SK-N-SH (cell line): ENCODE measurements at regions not wholly inside any gene's neighbourhood (a gene's known extent, or its start where the extent isn't known, plus 50 kb on each side); places are given as distances from the start of the nearest gene placed in this dataset.

ENCODE experiments used
- CTCF ChIA-PET: fragments of 300-600, 350-600 bp; formaldehyde crosslinking; extraction: SDS; loops from one replicate; lab custom pipeline; 2021; lab: Yijun Ruan, JAX
- POLR2A ChIA-PET: fragments of 350-600 bp; sonication (Branson Sonifier 250); formaldehyde crosslinking; extraction: SDS; loops from one replicate; lab custom pipeline; 2020; ENCODE audit warnings: antibody characterized with exemption, inconsistent platforms; lab: Yijun Ruan, JAX
- DNase-seq: peaks from one replicate; pipeline ENCODE4 v3.0.0; 2012
- H2AFZ ChIP-seq: fragments of 200-600 bp; sonication (generic); 2 replicates; pipeline ENCODE4 v1.8.1; 2016; ENCODE audit warnings: antibody characterized with exemption, mild to moderate bottlenecking, low read depth
- H3F3A ChIP-seq: fragments of 200-600 bp; sonication (generic); replicated peaks from 2 replicates; pipeline ENCODE3; 2016; ENCODE audit warnings: antibody characterized with exemption, mild to moderate bottlenecking; ENCODE audit not compliant: insufficient read depth
- H3K27ac ChIP-seq, 2 experiments: fragments of 200-500 bp in 1 of 2; fragments of 200-600 bp in 1 of 2; sonication (Bioruptor generic) in 1 of 2; sonication (generic), shearing (Covaris generic) in 1 of 2; 2 replicates each; pipeline versions ENCODE4 v1.5.1 to v1.6.1; 2014 to 2016; ENCODE audit warnings: low read depth in 2 of 2, inconsistent platforms in 1 of 2, low read length in 1 of 2, mild to moderate bottlenecking in 1 of 2, mixed read lengths in 1 of 2
- H3K27me3 ChIP-seq: fragments of 200-600 bp; sonication (generic), shearing (Covaris generic); 2 replicates; pipeline ENCODE4 v1.6.1; 2016; ENCODE audit warnings: mixed run types; ENCODE audit not compliant: insufficient read depth
- H3K36me3 ChIP-seq, 2 experiments: fragments of 200-500 bp in 1 of 2; fragments of 200-600 bp in 1 of 2; sonication (Bioruptor generic) in 1 of 2; sonication (generic) in 1 of 2; replicated peaks in 1 of 2; 2 replicates each; pipeline versions ENCODE3 to v1.5.1; 2014 to 2016; ENCODE audit warnings: low read length in 1 of 2, mild to moderate bottlenecking in 1 of 2; ENCODE audit not compliant: insufficient read depth in 2 of 2, control insufficient read depth in 1 of 2
- H3K4me1 ChIP-seq, 2 experiments: fragments of 200-500 bp in 1 of 2; fragments of 200-600 bp in 1 of 2; sonication (Bioruptor generic) in 1 of 2; sonication (generic), shearing (Covaris generic) in 1 of 2; 2 replicates each; pipeline versions ENCODE4 v1.5.1 to v1.6.1; 2014 to 2016; ENCODE audit warnings: low read depth in 1 of 2, low read length in 1 of 2, mixed run types in 1 of 2; ENCODE audit not compliant: insufficient read depth in 2 of 2, control insufficient read depth in 1 of 2
- H3K4me2 ChIP-seq: fragments of 200-600 bp; sonication (generic), shearing (Covaris generic); 2 replicates; pipeline ENCODE4 v1.6.1; 2017; ENCODE audit warnings: mixed run types
- H3K4me3 ChIP-seq, 2 experiments: fragments of 200-500 bp in 1 of 2; fragments of 200-600 bp in 1 of 2; sonication (Bioruptor generic) in 1 of 2; sonication (generic), shearing (Covaris generic) in 1 of 2; 2 replicates each; pipeline versions ENCODE4 v1.5.1 to v1.8.1; 2014 to 2016; ENCODE audit warnings: low read depth in 2 of 2, inconsistent platforms in 1 of 2, low read length in 1 of 2, mild to moderate bottlenecking in 1 of 2, mixed read lengths in 1 of 2, moderate library complexity in 1 of 2
- H3K79me2 ChIP-seq: fragments of 200-600 bp; sonication (generic); 2 replicates; pipeline ENCODE4 v1.8.1; 2017; ENCODE audit warnings: mild to moderate bottlenecking; ENCODE audit not compliant: insufficient read depth
- H3K9ac ChIP-seq: fragments of 200-600 bp; sonication (generic); 2 replicates; pipeline ENCODE4 v1.6.1; 2017; ENCODE audit warnings: mixed run types
- H3K9me2 ChIP-seq: fragments of 200-600 bp; sonication (generic); 2 replicates; pipeline ENCODE4 v1.6.1; 2017; ENCODE audit warnings: mixed run types
- H3K9me3 ChIP-seq: fragments of 200-600 bp; sonication (generic); 2 replicates; pipeline ENCODE4 v1.6.1; 2017; ENCODE audit warnings: mixed run types, mild to moderate bottlenecking, moderate library complexity
- H4K20me1 ChIP-seq: fragments of 200-600 bp; sonication (generic); 2 replicates; pipeline ENCODE4 v1.6.1; 2017; ENCODE audit warnings: mild to moderate bottlenecking, mixed run types; ENCODE audit not compliant: insufficient read depth
- CHD2 ChIP-seq: fragments of 150-350 bp; IDR thresholded peaks from 2 replicates; pipeline ENCODE4 v1.6.1; 2018; ENCODE audit warnings: low read length; ENCODE audit not compliant: partially characterized antibody
- FOXM1 ChIP-seq: IDR thresholded peaks from 2 replicates; pipeline ENCODE4 v1.4.0; 2012; ENCODE audit warnings: low read depth, mild to moderate bottlenecking
- GATA2 ChIP-seq: sonication (generic); formaldehyde crosslinking; IDR thresholded peaks from 2 replicates; pipeline ENCODE4 v1.5.0; 2020; ENCODE audit warnings: mild to moderate bottlenecking, missing genetic modification reagents
- IRF3 ChIP-seq: fragments of 150-350 bp; IDR thresholded peaks from 2 replicates; pipeline ENCODE4 v1.6.1; 2016; ENCODE audit warnings: mild to moderate bottlenecking, low read depth, low read length
- NFIC ChIP-seq: IDR thresholded peaks from 2 replicates; pipeline ENCODE4 v1.4.0; 2012; ENCODE audit warnings: borderline replicate concordance
- RAD21 ChIP-seq: IDR thresholded peaks from 2 replicates; pipeline ENCODE4 v1.6.1; 2012; ENCODE audit warnings: mild to moderate bottlenecking, low read length
- RCOR1 ChIP-seq: fragments of 150-350 bp; IDR thresholded peaks from 2 replicates; pipeline ENCODE4 v1.6.1; 2017; ENCODE audit warnings: antibody characterized with exemption, low read length
- RFX5 ChIP-seq: IDR thresholded peaks from 2 replicates; pipeline ENCODE4 v1.6.1; 2012; ENCODE audit warnings: mild to moderate bottlenecking, improper control_type of control experiment, low read length
- RXRA ChIP-seq: IDR thresholded peaks from 2 replicates; pipeline ENCODE4 v1.4.0; 2012; ENCODE audit warnings: low read depth, mild to moderate bottlenecking, borderline replicate concordance
- SIN3A ChIP-seq: IDR thresholded peaks from 2 replicates; pipeline ENCODE4 v1.6.1; 2012; ENCODE audit warnings: low read depth, mild to moderate bottlenecking, low read length, moderate library complexity, borderline replicate concordance
- USF2 ChIP-seq: fragments of 150-350 bp; IDR thresholded peaks from 2 replicates; pipeline ENCODE4 v1.6.1; 2017; ENCODE audit warnings: antibody characterized with exemption, low read length, low read depth, borderline replicate concordance
- WGBS: methylation state at CpG from one replicate; pipeline ENCODE4 v1.1.6; 2017; ENCODE audit warnings: low lambda C conversion rate; 5-methylcytosine and 5-hydroxymethylcytosine counted together
- TF ChIP-seq, protein P1 (sequence below): fragments of 200-600 bp; sonication (generic); IDR thresholded peaks from 2 replicates; pipeline ENCODE4 v1.6.1; 2017; ENCODE audit warnings: antibody characterized with exemption, mild to moderate bottlenecking, moderate library complexity

- 0% methylated on average over 3 of the region's 4 CpGs for WGBS
- H2AFZ ChIP-seq, result no peak overlapping the region
- no peak for DNase-seq
- TF ChIP-seq SIN3A (no peak), RXRA (no peak), RCOR1 (no peak)
- H3K4me3 ChIP-seq, result no peak overlapping the region
- H3K27me3 ChIP-seq, result no peaks in the 10 kb centered on the region; the same call in 1 of the 2 replicates
- no peaks in the 10 kb centered on the region for H3K9me2 ChIP-seq
- no peaks in the 10 kb centered on the region for H3K79me2 ChIP-seq
- H3K36me3 ChIP-seq, result no peaks in the 10 kb centered on the region
- no peaks in the 10 kb centered on the region for H3K9me3 ChIP-seq
- H3K4me1 ChIP-seq, result no peaks in the 10 kb centered on the region
- no peaks in the 10 kb centered on the region for H3F3A ChIP-seq
- POLR2A ChIA-PET, result no interaction called here
- H3K27ac ChIP-seq, result no peak overlapping the region
- no peak overlapping the region for H3K4me2 ChIP-seq
- CTCF ChIA-PET, result interaction anchor here (0.9 to 1.0 kb wide), 2 partner anchors 9 to 90 kb away, joined by 3 read pairs; no protein-coding TSS in a partner anchor
- no peak overlapping the region for H3K9ac ChIP-seq
- no peaks in the 10 kb centered on the region for H4K20me1 ChIP-seq
These were observed 977.3 kb downstream of the UQCRFS1 start for GRCh38 chr19:28235606-28236125.

DNA sequence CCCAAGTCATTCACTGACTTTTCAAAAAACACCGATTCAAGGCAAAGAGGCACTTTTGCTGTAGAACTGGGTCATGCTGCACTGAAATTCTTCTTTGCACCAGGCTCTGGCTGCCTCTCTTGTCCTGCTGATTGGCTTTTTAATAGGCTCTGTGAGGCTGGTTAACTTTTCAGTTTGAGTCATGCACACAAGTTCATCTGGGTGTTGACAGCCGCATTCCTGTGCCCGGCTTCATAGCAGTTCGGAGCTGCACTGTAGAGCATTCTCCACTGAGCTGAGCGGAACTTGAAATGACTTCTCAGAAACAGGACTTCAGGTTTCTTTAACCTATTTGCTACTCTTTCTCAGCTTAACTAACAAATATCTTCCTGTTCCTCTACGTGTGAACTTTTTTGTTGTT is 978.3 kb downstream of the UQCRFS1 start:
- Histone ChIP-seq H4K20me1 (no peaks in the 10 kb centered on the region), H3K9me3 (no peaks in the 10 kb centered on the region), H3F3A (no peaks in the 10 kb centered on the region), H3K27ac (no peak overlapping the region), H3K27me3 (no peaks in the 10 kb centered on the region; the same call in 1 of the 2 replicates), H3K9me2 (no peaks in the 10 kb centered on the region), H3K4me2 (no peak overlapping the region), H3K9ac (no peak overlapping the region), H2AFZ (no peak overlapping the region), H3K79me2 (no peaks in the 10 kb centered on the region), H3K4me1 (no peaks in the 10 kb centered on the region), H3K36me3 (no peaks in the 10 kb centered on the region), H3K4me3 (no peak overlapping the region)
- CTCF ChIA-PET, result no interaction called here
- POLR2A ChIA-PET, result no interaction called here
- WGBS, result 3% methylated on average over 6 of the region's 6 CpGs
- DNase-seq, result no peak
- no peak for TF ChIP-seq IRF3
- TF ChIP-seq FOXM1, result no peak
- TF ChIP-seq CHD2, result no peak
- TF ChIP-seq, protein P1, sequence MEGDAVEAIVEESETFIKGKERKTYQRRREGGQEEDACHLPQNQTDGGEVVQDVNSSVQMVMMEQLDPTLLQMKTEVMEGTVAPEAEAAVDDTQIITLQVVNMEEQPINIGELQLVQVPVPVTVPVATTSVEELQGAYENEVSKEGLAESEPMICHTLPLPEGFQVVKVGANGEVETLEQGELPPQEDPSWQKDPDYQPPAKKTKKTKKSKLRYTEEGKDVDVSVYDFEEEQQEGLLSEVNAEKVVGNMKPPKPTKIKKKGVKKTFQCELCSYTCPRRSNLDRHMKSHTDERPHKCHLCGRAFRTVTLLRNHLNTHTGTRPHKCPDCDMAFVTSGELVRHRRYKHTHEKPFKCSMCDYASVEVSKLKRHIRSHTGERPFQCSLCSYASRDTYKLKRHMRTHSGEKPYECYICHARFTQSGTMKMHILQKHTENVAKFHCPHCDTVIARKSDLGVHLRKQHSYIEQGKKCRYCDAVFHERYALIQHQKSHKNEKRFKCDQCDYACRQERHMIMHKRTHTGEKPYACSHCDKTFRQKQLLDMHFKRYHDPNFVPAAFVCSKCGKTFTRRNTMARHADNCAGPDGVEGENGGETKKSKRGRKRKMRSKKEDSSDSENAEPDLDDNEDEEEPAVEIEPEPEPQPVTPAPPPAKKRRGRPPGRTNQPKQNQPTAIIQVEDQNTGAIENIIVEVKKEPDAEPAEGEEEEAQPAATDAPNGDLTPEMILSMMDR, result no peak
- TF ChIP-seq RCOR1, result no peak
- TF ChIP-seq, all 33 proteins: peak for 0

GRCh38 chr19:28228854-28229253 is 984.1 kb downstream of the UQCRFS1 start:
- 3% methylated on average over 2 of the region's 2 CpGs for WGBS

More at GRCh38 chr19:28228854-28229253, 984.1 kb downstream of the UQCRFS1 start:
- H3K27ac ChIP-seq, result no peak overlapping the region
- no peak overlapping the region for H3K4me3 ChIP-seq
- H3K4me2 ChIP-seq, result no peak overlapping the region
- no peaks in the 10 kb centered on the region for H3K36me3 ChIP-seq
- H3K9me2 ChIP-seq, result no peaks in the 10 kb centered on the region
- H3F3A ChIP-seq, result no peaks in the 10 kb centered on the region
- no peaks in the 10 kb centered on the region for H3K9me3 ChIP-seq
- no peak for DNase-seq
- peaks cover 6% of the 10 kb centered on the region; the same call in 1 of the 2 replicates for H3K27me3 ChIP-seq
- H3K79me2 ChIP-seq, result no peaks in the 10 kb centered on the region
- no peak for TF ChIP-seq GATA2 (CRISPR knock-in tag)
- TF ChIP-seq RFX5, result no peak
- no peak for TF ChIP-seq NFIC
- no peak for TF ChIP-seq USF2
- no peak for TF ChIP-seq RAD21
- H2AFZ ChIP-seq, result no peak overlapping the region
- no peak overlapping the region for H3K9ac ChIP-seq
- H3K4me1 ChIP-seq, result no peaks in the 10 kb centered on the region
- no peaks in the 10 kb centered on the region for H4K20me1 ChIP-seq
- ChIA-PET CTCF (interaction anchor here (1.0 kb wide), 1 partner anchor 12 kb away, joined by 3 read pairs; no protein-coding TSS in a partner anchor), POLR2A (no interaction called here)
